ENCODE measurements at regions not wholly inside any gene's neighbourhood (a gene's known extent, or its start where the extent isn't known, plus 50 kb on each side); places are given as distances from the start of the nearest gene placed in this dataset.

GRCh38 chr19:30318261-30318660 is 53.9 kb upstream of the ZNF536 start:
- TF ChIP-seq EZH2 (IDR thresholded peaks at IDR 0.05; ENCODE audit: borderline replicate concordance, low read length) (no peak), CTCF (IDR thresholded peaks at IDR 0.05; ENCODE audit: low read length) (no peak)
